OCI-LY3 (cell line): ENCODE measurements at regions not wholly inside any gene's neighbourhood (a gene's known extent, or its start where the extent isn't known, plus 50 kb on each side); places are given as distances from the start of the nearest gene placed in this dataset.

Experiments used
- CTCF ChIP-seq: fragments of 200-600, 300-600 bp; sonication (generic); IDR thresholded peaks from 2 replicates; pipeline ENCODE4 v1.5.1; 2014; ENCODE audit warnings: antibody characterized with exemption, low read length, low read depth
- EZH2phosphoT487 ChIP-seq: fragments of 200-600 bp; shearing (Covaris generic); IDR thresholded peaks from 2 replicates; pipeline ENCODE4 v1.6.1; 2018; ENCODE audit warnings: antibody characterized with exemption, mixed run types, low read depth

DNA sequence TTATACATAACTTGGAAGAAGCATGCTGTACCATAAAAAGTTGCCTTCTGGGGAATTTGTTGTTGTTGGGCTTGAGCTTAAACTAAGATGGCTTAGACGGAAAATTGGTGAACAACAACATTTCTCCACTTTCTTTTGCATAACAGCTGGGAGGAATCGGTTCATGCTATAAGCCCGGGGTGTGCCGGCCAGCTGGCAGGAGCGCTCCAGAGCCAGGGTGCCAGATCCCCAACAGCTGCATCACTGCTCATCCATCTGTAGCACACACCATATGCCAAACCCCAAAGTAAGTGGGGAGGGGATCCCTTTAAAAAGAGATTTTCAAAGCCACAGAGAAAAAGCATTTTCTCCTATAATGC lies 419.5 kb upstream of the ARGLU1 start:
- no peak for TF ChIP-seq CTCF
- TF ChIP-seq EZH2phosphoT487: no peak
